Calu3 (cell line): ENCODE measurements at regions not wholly inside any gene's neighbourhood (a gene's known extent, or its start where the extent isn't known, plus 50 kb on each side); places are given as distances from the start of the nearest gene placed in this dataset.

Source experiments
- BruUV-seq: library from RNA; stranded (reverse); fragments of 400-500 nt; replicated peaks from 2 replicates; lab custom pipeline; 2021; lab: Mats Ljungman, UMichigan
- CTCF ChIA-PET: fragments of 300-600 bp; sonication (Branson Sonifier 250); formaldehyde crosslinking; loops from one replicate; lab custom pipeline; 2022; ENCODE audit warnings: antibody characterized with exemption; lab: Charles Lee
- DNase-seq: peaks from one replicate; pipeline ENCODE4 v3.0.0; 2022
- H3K27ac Mint-ChIP-seq: one replicate; pipeline ENCODE4 v1.8.0; 2022; ENCODE audit warnings: mixed read lengths; ENCODE audit not compliant: unreplicated experiment
- H3K27me3 Mint-ChIP-seq: one replicate; pipeline ENCODE4 v1.8.0; 2022; ENCODE audit warnings: mixed read lengths; ENCODE audit not compliant: unreplicated experiment
- H3K36me3 Mint-ChIP-seq: one replicate; pipeline ENCODE4 v1.8.0; 2022; ENCODE audit warnings: mild to moderate bottlenecking, moderate library complexity, mixed read lengths; ENCODE audit not compliant: insufficient read depth, unreplicated experiment
- H3K4me1 Mint-ChIP-seq: one replicate; pipeline ENCODE4 v1.8.0; 2022; ENCODE audit warnings: mild to moderate bottlenecking, low read depth, mixed read lengths; ENCODE audit not compliant: unreplicated experiment
- H3K4me3 Mint-ChIP-seq: one replicate; pipeline ENCODE4 v1.8.0; 2022; ENCODE audit warnings: mild to moderate bottlenecking, low read depth, moderate library complexity, mixed read lengths; ENCODE audit not compliant: unreplicated experiment
- H3K9me3 Mint-ChIP-seq: one replicate; pipeline ENCODE4 v1.8.0; 2022; ENCODE audit warnings: low read depth, mixed read lengths; ENCODE audit not compliant: unreplicated experiment
- CTCF ChIP-seq: fragments of 200-600 bp; IDR thresholded peaks from one replicate; pipeline ENCODE4 v1.8.0; 2022; ENCODE audit warnings: antibody characterized with exemption; ENCODE audit not compliant: unreplicated experiment
- intact Hi-C: fragments of 100-400 bp; cut with micrococcal nuclease; formaldehyde crosslinking; loops from one replicate; pipeline ENCODE4 v1.10.0; 2022; ENCODE audit not compliant: unreplicated experiment

- TF ChIP-seq CTCF = no peak
- intact Hi-C loops = no loop called here
- Mint-ChIP-seq H3K4me1 (no peaks in the 10 kb centered on the region), H3K27me3 (no peaks in the 10 kb centered on the region), H3K27ac (no peak overlapping the region), H3K9me3 (no peaks in the 10 kb centered on the region), H3K4me3 (no peak overlapping the region), H3K36me3 (no peaks in the 10 kb centered on the region)
- BruUV-seq = no TSS peak
- CTCF ChIA-PET = no interaction called here
- no peak for DNase-seq
These were observed 81.1 kb upstream of the RAPGEF2 start for GRCh38 chr4:159021597-159022385.

DNA sequence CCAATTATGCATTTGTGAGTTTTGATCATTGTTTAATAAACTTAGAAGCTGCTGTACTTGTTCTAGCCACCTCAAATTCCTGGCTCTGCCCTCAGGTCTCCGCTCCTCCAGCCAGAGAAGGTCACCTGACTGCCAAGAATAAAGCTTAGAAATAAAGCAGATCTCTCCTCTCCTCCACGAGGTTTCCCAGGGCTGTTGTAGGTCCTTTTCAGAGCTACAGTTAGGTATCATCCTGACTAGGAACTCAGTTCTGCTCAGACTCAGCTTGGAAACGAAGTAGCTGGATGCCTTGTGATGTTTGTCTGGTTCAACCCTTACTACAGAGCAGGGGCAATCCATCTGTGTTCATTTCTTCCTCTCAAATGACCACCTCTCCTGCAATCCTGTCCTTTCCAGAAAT lies 79.1 kb upstream of the RAPGEF2 start:
- no peak overlapping the region for H3K27ac Mint-ChIP-seq
- no peak for TF ChIP-seq CTCF
- CTCF ChIA-PET = no interaction called here
- H3K27me3 Mint-ChIP-seq = no peaks in the 10 kb centered on the region
- no peaks in the 10 kb centered on the region for H3K9me3 Mint-ChIP-seq
- no peak for DNase-seq
- no peak overlapping the region for H3K4me3 Mint-ChIP-seq
- no peaks in the 10 kb centered on the region for H3K4me1 Mint-ChIP-seq
- H3K36me3 Mint-ChIP-seq = no peaks in the 10 kb centered on the region
- BruUV-seq = no TSS peak
- intact Hi-C loops = no loop called here

DNA sequence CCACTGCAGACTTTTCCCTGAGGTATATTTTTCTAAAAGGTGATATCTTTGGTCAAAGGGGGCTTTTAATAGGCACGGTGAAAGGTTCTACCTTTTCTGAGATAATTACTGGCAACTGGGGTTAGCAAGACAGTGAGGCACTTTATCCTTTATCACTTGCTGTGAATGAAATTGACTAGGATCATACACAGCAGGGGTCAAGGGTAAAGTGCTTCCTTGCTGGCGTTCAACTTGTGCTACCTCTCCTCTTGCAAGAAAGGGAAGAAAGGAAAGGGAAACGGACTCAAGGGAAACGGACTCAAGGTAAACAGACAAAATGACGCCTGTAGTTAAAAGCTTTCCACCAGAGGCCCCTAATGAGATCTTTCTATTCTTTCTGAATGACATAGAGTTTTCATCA lies 78.6 kb upstream of the RAPGEF2 start:
- H3K4me1 Mint-ChIP-seq = no peaks in the 10 kb centered on the region
- no peaks in the 10 kb centered on the region for H3K36me3 Mint-ChIP-seq
- no peak overlapping the region for H3K4me3 Mint-ChIP-seq
- TF ChIP-seq CTCF = no peak
- BruUV-seq = no TSS peak
- H3K27ac Mint-ChIP-seq = no peak overlapping the region
- CTCF ChIA-PET = no interaction called here
- no peak for DNase-seq
- no peaks in the 10 kb centered on the region for H3K9me3 Mint-ChIP-seq
- no peaks in the 10 kb centered on the region for H3K27me3 Mint-ChIP-seq
- intact Hi-C loops = no loop called here

DNA sequence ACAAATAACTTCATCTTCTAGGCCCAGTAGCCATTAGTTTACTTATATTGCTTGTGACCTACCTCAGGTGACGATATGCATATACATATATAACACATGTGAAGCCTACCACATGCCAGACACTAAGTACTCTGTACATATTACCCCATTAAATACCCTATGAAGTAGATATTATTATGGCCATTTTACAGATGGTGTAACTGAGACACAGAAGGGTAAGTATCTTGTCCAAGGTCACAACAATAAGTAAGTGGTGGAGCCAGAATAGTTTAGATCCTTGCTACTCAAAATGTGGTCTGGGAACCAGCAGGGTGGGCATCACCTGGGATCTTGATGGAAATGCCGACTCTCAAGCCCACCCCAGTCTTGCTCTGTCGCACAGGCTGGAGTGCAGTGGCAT lies 78.1 kb upstream of the RAPGEF2 start:
- H3K4me1 Mint-ChIP-seq = no peaks in the 10 kb centered on the region
- no TSS peak for BruUV-seq
- intact Hi-C loops = no loop called here

More for the DNA sequence above, 78.1 kb upstream of the RAPGEF2 start:
- H3K27me3 Mint-ChIP-seq = no peaks in the 10 kb centered on the region
- CTCF ChIA-PET = no interaction called here
- no peaks in the 10 kb centered on the region for H3K36me3 Mint-ChIP-seq
- H3K27ac Mint-ChIP-seq = no peak overlapping the region
- H3K4me3 Mint-ChIP-seq = no peak overlapping the region
- no peaks in the 10 kb centered on the region for H3K9me3 Mint-ChIP-seq
- DNase-seq = no peak
- no peak for TF ChIP-seq CTCF
